Lower lobe of right lung (tissue), 2 donors: ENCODE measurements at regions not wholly inside any gene's neighbourhood (a gene's known extent, or its start where the extent isn't known, plus 50 kb on each side); places are given as distances from the start of the nearest gene placed in this dataset.
A peak's percentile ranks its signal among the peaks of the same experiment; 100 is the strongest.

Experiments used
- ATAC-seq, 2 donors: fragments of 200-7000 bp; cut with Tn5 transposase; one replicate each; pipeline ENCODE4 v1.9.1; 2020 to 2022; ENCODE audit warnings: mild to moderate bottlenecking in 2 of 2, moderate library complexity in 2 of 2
- DNase-seq: peaks from one replicate; pipeline ENCODE4 v3.0.0-alpha.2; 2020
- H3K27ac ChIP-seq: fragments of 200-600 bp; one replicate; pipeline ENCODE4 v1.8.0; 2022
- H3K27me3 ChIP-seq: fragments of 200-600 bp; one replicate; pipeline ENCODE4 v1.8.0; 2022; ENCODE audit warnings: low read depth
- H3K36me3 ChIP-seq: fragments of 200-600 bp; one replicate; pipeline ENCODE4 v1.8.0; 2022; ENCODE audit warnings: mild to moderate bottlenecking
- H3K4me1 ChIP-seq: fragments of 200-600 bp; one replicate; pipeline ENCODE4 v1.8.0; 2022
- H3K4me3 ChIP-seq: fragments of 200-600 bp; one replicate; pipeline ENCODE4 v1.8.0; 2022; ENCODE audit warnings: mild to moderate bottlenecking
- H3K9me3 ChIP-seq: fragments of 200-600 bp; one replicate; pipeline ENCODE4 v1.8.0; 2022
- intact Hi-C: fragments of 100-400 bp; cut with DNase I; formaldehyde crosslinking; loops from one replicate; pipeline ENCODE4 v1.11.0; 2022
- TF ChIP-seq, protein P1 (sequence below): fragments of 200-600 bp; IDR thresholded peaks from one replicate; pipeline ENCODE4 v1.8.0; 2022; ENCODE audit warnings: antibody characterized with exemption, mild to moderate bottlenecking
- donor health status: DM: no; HTN: yes; CAD: no; lungs with severe emphysema.

DNA sequence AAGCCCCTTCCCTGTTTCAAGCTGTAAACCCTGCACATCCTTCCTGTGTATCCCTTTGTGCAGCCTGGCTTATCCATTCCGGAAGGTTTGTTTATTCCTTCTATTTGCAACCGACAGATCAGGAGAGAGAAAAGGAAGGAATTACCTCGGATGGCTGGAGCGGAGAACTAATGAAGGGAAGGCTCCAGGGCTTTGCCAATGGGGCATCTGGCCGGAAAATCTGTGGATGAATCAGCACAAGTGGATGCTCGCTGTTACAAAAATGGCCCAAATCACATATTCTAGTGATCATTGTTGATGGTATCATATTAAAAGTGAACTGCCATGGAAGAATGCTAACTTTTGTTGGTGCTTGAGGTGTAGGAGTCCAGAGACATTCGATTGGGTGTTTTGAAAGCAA lies 97.1 kb downstream of the AQP4 start:
- H3K4me3 ChIP-seq, result no peak overlapping the region
- peaks cover 4% of the 10 kb centered on the region for H3K27me3 ChIP-seq
- intact Hi-C loops, result no loop called here
- no peak overlapping the region for H3K27ac ChIP-seq
- no peaks in the 10 kb centered on the region for H3K4me1 ChIP-seq
- H3K9me3 ChIP-seq, result peaks cover 6% of the 10 kb centered on the region
- H3K36me3 ChIP-seq, result no peaks in the 10 kb centered on the region
- TF ChIP-seq, protein P1, sequence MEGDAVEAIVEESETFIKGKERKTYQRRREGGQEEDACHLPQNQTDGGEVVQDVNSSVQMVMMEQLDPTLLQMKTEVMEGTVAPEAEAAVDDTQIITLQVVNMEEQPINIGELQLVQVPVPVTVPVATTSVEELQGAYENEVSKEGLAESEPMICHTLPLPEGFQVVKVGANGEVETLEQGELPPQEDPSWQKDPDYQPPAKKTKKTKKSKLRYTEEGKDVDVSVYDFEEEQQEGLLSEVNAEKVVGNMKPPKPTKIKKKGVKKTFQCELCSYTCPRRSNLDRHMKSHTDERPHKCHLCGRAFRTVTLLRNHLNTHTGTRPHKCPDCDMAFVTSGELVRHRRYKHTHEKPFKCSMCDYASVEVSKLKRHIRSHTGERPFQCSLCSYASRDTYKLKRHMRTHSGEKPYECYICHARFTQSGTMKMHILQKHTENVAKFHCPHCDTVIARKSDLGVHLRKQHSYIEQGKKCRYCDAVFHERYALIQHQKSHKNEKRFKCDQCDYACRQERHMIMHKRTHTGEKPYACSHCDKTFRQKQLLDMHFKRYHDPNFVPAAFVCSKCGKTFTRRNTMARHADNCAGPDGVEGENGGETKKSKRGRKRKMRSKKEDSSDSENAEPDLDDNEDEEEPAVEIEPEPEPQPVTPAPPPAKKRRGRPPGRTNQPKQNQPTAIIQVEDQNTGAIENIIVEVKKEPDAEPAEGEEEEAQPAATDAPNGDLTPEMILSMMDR, result no peak
- DNase-seq (no peak), ATAC-seq (no peak)

DNA sequence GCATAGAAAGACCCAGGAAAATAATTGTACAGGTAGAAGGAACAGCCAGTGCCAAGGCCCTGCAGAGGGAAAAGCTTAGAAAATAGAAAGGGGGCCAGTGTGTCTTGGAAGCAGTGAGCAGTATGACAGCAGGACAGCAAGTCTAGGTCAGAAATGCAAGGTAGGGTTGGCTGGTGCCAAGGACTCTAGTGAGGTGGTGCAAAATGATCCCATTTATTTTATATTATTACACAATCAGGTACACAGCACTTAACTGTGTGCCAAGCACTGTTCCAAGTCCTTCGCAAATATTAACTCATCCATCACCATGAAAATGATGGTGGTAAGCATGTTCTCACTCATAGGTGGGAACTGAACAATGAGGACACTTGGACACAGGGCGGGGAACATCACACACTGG lies 100.0 kb downstream of the AQP4 start:
- no peak overlapping the region for H3K4me3 ChIP-seq
- intact Hi-C loops, result no loop called here
- DNase-seq, result no peak
- peak; percentile 86 to 90 for ATAC-seq
- TF ChIP-seq, protein P1, result no peak
- H3K27me3 ChIP-seq, result no peaks in the 10 kb centered on the region
- no peaks in the 10 kb centered on the region for H3K4me1 ChIP-seq
- H3K27ac ChIP-seq, result no peak overlapping the region
- no peaks in the 10 kb centered on the region for H3K36me3 ChIP-seq
- peaks cover 6% of the 10 kb centered on the region for H3K9me3 ChIP-seq

DNA sequence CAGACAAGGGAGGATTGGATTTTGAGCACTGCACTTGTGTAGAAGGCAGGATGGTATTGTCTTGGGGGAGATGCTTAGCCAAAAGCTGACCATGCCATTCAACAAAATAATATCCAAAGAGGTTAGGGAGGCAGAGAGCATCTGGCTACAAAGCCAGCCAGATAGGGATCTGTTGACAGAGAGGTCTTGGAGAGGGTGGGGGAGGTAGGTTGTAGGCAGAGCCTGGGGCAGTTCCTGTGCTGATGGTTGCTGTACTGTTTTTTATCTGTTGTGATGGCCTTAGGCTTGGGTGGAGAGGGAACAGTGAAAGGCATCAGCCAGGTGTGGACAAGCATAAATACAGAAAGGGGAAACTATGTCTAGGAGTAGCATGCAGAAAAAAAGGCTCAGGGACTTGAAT lies 100.9 kb downstream of the AQP4 start:
- Histone ChIP-seq H3K4me1 (no peaks in the 10 kb centered on the region), H3K27ac (no peak overlapping the region), H3K36me3 (no peaks in the 10 kb centered on the region), H3K9me3 (peaks cover 6% of the 10 kb centered on the region), H3K4me3 (no peak overlapping the region), H3K27me3 (no peaks in the 10 kb centered on the region)
- DNase-seq, result no peak
- no peak for ATAC-seq
- TF ChIP-seq, protein P1, result no peak
- intact Hi-C loops, result no loop called here

DNA sequence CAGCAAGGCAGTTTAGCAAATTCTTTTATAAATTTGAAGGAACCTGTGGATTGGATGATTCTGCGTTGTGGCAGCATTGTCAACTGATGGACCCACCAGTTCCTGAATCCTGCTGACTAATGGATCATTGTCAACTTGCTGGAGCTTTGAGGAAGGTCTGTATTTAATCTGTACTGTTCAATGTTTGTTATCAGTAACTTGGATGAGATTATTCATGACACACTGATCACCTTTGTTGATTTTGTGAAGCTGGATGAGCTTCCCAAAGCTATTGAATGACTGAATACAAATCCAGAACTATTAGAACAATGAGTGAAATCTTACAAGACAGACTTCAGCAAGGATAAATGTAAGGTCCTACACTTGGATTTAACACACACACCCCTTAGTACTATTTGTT lies 101.3 kb downstream of the AQP4 start:
- ATAC-seq (no peak), DNase-seq (no peak)
- no peak overlapping the region for H3K4me3 ChIP-seq
- TF ChIP-seq, protein P1, result no peak
- H3K4me1 ChIP-seq, result no peaks in the 10 kb centered on the region
- intact Hi-C loops, result no loop called here
- no peaks in the 10 kb centered on the region for H3K27me3 ChIP-seq
- no peaks in the 10 kb centered on the region for H3K36me3 ChIP-seq
- H3K27ac ChIP-seq, result no peak overlapping the region
- H3K9me3 ChIP-seq, result peaks cover 6% of the 10 kb centered on the region

DNA sequence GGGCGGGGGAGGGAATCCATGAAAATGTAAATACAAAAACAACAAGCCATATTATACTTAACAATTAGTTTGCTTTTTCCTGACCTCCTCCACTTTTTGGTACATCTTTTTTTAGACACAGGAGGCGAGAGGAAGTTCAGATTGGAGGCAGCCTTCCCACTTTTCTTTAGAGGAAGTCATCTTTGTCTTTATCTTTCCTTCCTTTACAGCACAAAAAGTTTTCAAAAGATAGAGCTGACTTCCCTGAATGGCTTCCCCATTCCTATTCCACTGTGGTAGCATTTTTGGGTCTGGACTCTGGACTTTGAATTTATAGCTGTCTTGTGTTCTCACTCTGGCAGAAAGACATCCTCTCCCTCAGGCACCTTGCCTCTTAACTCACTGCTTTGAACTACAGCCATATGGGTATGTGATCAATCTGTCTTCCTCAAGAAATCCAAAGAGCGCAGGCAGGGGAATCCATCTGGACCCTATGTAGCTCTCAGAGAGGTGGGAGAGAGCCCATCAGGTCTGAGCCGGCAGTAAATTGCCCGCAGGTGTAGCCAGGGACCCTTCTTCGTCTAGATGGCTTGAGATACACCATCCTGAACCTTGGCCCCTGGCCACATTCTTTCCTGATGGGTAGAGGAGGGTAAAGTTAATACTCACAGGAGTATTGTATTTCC lies 101.9 kb downstream of the AQP4 start:
- intact Hi-C loops, result no loop called here
- TF ChIP-seq, protein P1, result no peak
- no peak overlapping the region for H3K4me3 ChIP-seq
- H3K27ac ChIP-seq, result no peak overlapping the region
- DNase-seq (no peak), ATAC-seq (no peak)
- no peaks in the 10 kb centered on the region for H3K36me3 ChIP-seq
- H3K9me3 ChIP-seq, result peaks cover 6% of the 10 kb centered on the region
- H3K4me1 ChIP-seq, result no peaks in the 10 kb centered on the region
- H3K27me3 ChIP-seq, result no peaks in the 10 kb centered on the region
